NCI-H82 (cell line): ENCODE measurements at regions not wholly inside any gene's neighbourhood (a gene's known extent, or its start where the extent isn't known, plus 50 kb on each side); places are given as distances from the start of the nearest gene placed in this dataset.
A peak's percentile ranks its signal among the peaks of the same experiment; 100 is the strongest.

Experiments used
- DNase-seq: peaks from one replicate; lab custom pipeline; 2025; lab: John Stamatoyannopoulos, UW

- DNase-seq: peak; percentile 35
Measured at GRCh38 chr5:74288448-74289108, 351.9 kb downstream of the ENC1 start.

- DNase-seq: no peak
Measured at GRCh38 chr5:74288038-74288437, 352.5 kb downstream of the ENC1 start.

GRCh38 chr5:74286734-74287695 lies 353.5 kb downstream of the ENC1 start:
- DNase-seq: peak; percentile 96

- no peak for DNase-seq
Measured at GRCh38 chr5:74285675-74286280, 354.8 kb downstream of the ENC1 start.

- no peak for DNase-seq
Measured at GRCh38 chr5:74282490-74282889, 358.0 kb downstream of the ENC1 start.

GRCh38 chr5:74281166-74281565 lies 359.4 kb downstream of the ENC1 start:
- DNase-seq: peak; percentile 14

GRCh38 chr5:74280306-74280705 lies 360.2 kb downstream of the ENC1 start:
- DNase-seq: no peak

- no peak for DNase-seq
Measured at GRCh38 chr5:74279244-74279643, 361.3 kb downstream of the ENC1 start.

GRCh38 chr5:74277418-74277817 lies 363.1 kb downstream of the ENC1 start:
- DNase-seq: no peak

GRCh38 chr5:74275171-74275992 lies 365.1 kb downstream of the ENC1 start:
- DNase-seq: no peak

GRCh38 chr5:74274326-74274725 lies 366.2 kb downstream of the ENC1 start:
- DNase-seq: no peak

- DNase-seq: no peak
Measured at GRCh38 chr5:74272831-74273451, 367.6 kb downstream of the ENC1 start.

GRCh38 chr5:74272024-74272775 lies 368.3 kb downstream of the ENC1 start:
- no peak for DNase-seq

- no peak for DNase-seq
Measured at GRCh38 chr5:74268297-74268696, 372.2 kb downstream of the ENC1 start.

- peak; percentile 38 for DNase-seq
Measured at GRCh38 chr5:74266836-74267235, 373.7 kb downstream of the ENC1 start.

- no peak for DNase-seq
Measured at GRCh38 chr5:74266132-74266531, 374.4 kb downstream of the ENC1 start.

- no peak for DNase-seq
Measured at GRCh38 chr5:74262544-74263207, 377.9 kb downstream of the ENC1 start.

GRCh38 chr5:74261866-74262265 lies 378.7 kb downstream of the ENC1 start:
- DNase-seq: peak; percentile 51

GRCh38 chr5:74261421-74261820 lies 379.1 kb downstream of the ENC1 start:
- no peak for DNase-seq

- DNase-seq: no peak
Measured at GRCh38 chr5:74259572-74259971, 381.0 kb downstream of the ENC1 start.
